ENCODE measurements at regions not wholly inside any gene's neighbourhood (a gene's known extent, or its start where the extent isn't known, plus 50 kb on each side); places are given as distances from the start of the nearest gene placed in this dataset.

- TF ChIP-seq CTCF (IDR thresholded peaks at IDR 0.05; ENCODE audit: low read depth, low read length, poor library complexity, severe bottlenecking) (no peak), EZH2phosphoT487 (IDR thresholded peaks at IDR 0.05; ENCODE audit: borderline replicate concordance, low read length) (no peak)
These were observed 695.0 kb downstream of the SQOR start for GRCh38 chr15:46329876-46330275.
